Stimulated activated effector memory CD8-positive, alpha-beta T cell treated with anti-CD3 and anti-CD28 coated beads, Interleukin-12 subunit alpha, Interleukin-12 subunit beta, amount 100 ng/mL, for 72 hours (primary cell): ENCODE measurements at regions not wholly inside any gene's neighbourhood (a gene's known extent, or its start where the extent isn't known, plus 50 kb on each side); places are given as distances from the start of the nearest gene placed in this dataset.
A peak's percentile ranks its signal among the peaks of the same experiment; 100 is the strongest.
"Not testable (repeated sequence)": the region's sequence is repeated elsewhere in the genome, so short reads cannot be mapped to it uniquely, and the experiment has no call there.

Source experiments
- ATAC-seq: fragments of 150-1000 bp; cut with Tn5 transposase; 2 replicates; pipeline ENCODE4 v1.10.0; 2021
- DNase-seq, 2 donors: peaks; one replicate each; pipeline ENCODE4 v3.0.0; 2021 to 2022; ENCODE audit warnings: low spot score in 2 of 2
- H3K27ac Mint-ChIP-seq: one replicate; pipeline ENCODE4 v1.8.0; 2022; ENCODE audit warnings: mild to moderate bottlenecking, mixed read lengths
- H3K36me3 Mint-ChIP-seq: one replicate; pipeline ENCODE4 v1.8.0; 2022; ENCODE audit warnings: mild to moderate bottlenecking, mixed read lengths
- H3K4me1 Mint-ChIP-seq: one replicate; pipeline ENCODE4 v1.8.0; 2022; ENCODE audit warnings: mixed read lengths
- H3K4me3 Mint-ChIP-seq: one replicate; pipeline ENCODE4 v1.8.0; 2022; ENCODE audit warnings: mild to moderate bottlenecking, mixed read lengths
- H3K9me3 Mint-ChIP-seq: one replicate; pipeline ENCODE4 v1.8.0; 2022; ENCODE audit warnings: mixed read lengths

DNA sequence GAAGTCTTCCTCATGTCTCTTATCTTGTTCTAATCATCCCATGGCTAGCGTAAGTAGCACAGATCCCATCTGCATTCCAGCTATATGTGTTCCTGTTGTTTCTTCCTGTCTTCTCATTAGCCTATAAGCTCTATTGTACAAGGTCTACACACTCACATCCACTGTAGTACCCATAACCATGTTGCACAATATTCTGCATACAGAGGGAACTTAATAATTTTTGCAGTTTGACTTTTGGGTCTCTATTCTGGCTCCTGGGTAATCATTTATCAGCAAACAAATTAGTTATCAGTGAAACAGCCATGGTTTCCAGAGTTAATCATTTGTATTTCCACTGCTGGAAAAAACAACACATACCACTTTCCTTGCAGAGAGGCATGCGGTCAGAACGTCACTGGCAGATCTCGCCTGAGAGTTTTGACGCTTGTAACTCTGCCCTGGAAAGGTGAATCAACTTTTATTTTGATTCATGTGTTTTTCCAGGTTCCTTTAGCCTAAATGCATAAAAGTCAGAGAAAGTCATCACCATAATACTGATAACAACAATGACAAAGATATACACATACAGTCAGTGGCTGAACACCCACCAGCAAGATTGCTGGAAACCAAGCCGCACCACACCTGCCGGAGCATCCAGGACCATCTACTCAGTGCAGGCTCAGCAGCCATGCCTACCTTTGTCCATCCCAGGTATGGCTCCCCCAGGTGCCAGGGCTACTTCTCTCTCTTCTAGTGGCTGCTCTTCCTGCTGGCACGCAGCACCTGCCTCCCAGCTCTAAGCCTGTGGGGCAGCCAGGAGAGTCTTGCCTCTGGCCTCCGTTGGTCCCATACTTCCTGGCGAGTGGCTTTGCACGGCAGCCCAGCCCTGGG lies 158.2 kb downstream of the QRSL1 start:
- DNase-seq: no peak
- H3K4me3 Mint-ChIP-seq: no peak overlapping the region
- peak; percentile 29 for ATAC-seq

DNA sequence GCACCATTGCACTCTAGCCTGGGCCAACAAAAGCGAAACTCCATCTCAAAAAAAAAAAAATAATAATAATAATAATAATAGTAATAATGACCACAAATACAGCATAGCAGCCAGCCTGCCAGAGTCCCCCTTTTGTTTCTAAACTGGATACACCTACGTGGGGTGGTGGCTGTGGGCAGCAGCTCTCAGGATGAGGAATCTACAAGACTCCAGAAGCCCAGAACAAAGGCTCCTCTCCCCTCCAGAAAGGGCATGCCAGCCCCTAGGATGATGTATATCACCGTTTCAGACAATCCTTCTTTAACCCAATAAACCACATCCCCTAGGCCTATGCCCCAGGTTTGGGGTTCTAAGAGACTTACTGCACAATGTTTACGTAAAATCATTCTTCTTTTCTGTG lies 155.9 kb downstream of the QRSL1 start:
- DNase-seq (no peak), ATAC-seq (no peak)
- Mint-ChIP-seq H3K9me3 (peaks cover 3% of the 10 kb centered on the region), H3K36me3 (no peaks in the 10 kb centered on the region), H3K27ac (no peak overlapping the region), H3K4me1 (no peaks in the 10 kb centered on the region), H3K4me3 (no peak overlapping the region)

More for the DNA sequence above, 158.2 kb downstream of the QRSL1 start:
- H3K9me3 Mint-ChIP-seq: no peaks in the 10 kb centered on the region
- no peaks in the 10 kb centered on the region for H3K36me3 Mint-ChIP-seq
- no peaks in the 10 kb centered on the region for H3K4me1 Mint-ChIP-seq
- no peak overlapping the region for H3K27ac Mint-ChIP-seq

DNA sequence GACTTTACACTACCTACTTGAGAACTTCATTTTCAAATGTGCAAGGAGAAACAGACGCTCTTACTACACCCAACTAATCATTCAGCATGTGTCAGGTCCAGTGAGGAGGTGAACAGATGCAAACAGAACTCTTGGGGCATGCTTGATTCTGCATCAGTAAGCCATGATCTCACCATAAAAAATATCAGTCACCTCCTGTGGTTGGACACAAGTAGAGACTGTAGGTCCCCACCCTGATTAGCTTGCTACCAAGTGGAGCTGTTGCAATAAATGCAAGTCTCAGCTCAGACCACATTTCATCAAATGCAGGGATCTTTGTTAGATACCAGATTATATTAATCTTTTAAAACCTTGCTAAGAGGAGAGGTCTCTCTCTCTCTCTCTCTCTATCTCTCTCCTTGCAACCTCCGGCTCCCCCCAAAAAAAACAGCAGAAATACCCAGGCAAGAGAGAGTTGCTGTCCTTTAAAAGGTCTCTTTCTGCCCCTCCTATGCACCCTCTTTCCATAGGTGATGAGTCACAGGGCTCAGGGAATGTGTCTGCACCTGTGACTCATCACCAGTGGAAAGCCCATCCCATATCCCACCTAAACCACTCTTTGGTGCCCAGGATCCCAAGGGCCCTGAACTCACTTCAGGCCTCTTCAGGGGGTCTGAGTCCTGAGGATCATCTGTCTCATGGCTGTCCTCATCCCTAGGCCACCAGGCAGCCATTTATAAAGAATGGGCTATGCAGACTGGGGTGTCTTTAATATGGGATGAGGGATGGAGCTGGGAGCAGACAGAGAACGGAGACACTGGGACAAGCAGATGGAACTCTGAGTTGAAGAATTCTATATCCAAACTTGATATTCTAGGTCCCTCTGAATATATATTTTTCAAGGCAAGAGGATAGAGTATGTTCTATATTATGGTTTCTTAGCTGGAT lies 154.5 kb downstream of the QRSL1 start:
- no peak for DNase-seq
- H3K4me1 Mint-ChIP-seq: no peaks in the 10 kb centered on the region
- no peak for ATAC-seq
- no peak overlapping the region for H3K4me3 Mint-ChIP-seq
- H3K36me3 Mint-ChIP-seq: no peaks in the 10 kb centered on the region
- peaks cover 3% of the 10 kb centered on the region for H3K9me3 Mint-ChIP-seq
- no peak overlapping the region for H3K27ac Mint-ChIP-seq

DNA sequence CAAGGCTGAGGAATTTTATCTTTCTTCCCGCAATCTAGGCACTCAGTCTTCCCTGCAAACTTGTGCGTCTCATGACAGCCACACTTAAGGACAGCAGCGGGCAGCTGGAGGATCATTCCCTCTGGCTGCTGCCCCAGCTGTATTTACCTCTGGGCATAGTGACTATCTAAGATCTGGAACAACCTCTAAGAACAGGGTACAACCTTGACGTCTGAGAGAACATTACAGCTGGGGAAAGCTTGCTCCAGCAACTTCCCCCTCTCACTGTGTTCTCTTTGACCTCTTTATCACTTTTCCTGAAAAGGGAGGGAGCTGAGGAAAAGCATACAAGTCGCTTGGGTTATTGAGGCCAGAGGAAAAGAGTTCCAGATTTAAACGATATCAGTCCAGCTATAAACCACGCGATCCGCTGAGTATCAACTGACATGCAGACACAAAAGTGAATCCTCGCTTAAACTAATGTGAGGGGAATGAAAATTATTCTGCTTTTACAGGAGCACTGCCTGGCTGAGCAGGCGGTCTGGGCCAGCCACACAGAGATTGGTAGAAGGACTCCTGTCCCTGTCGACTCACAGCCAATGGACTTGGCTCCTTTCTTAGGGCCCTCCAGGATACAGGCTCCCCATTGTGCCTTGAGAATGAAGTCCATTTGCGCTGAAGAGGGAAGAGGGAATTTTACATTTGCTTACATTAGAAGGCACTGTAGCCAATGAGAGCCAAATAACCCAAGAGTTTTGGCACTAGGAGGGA lies 153.3 kb downstream of the QRSL1 start:
- Mint-ChIP-seq H3K27ac (no peak overlapping the region), H3K9me3 (peaks cover 3% of the 10 kb centered on the region), H3K36me3 (no peaks in the 10 kb centered on the region), H3K4me1 (no peaks in the 10 kb centered on the region), H3K4me3 (no peak overlapping the region)
- DNase-seq (no peak), ATAC-seq (no peak)

DNA sequence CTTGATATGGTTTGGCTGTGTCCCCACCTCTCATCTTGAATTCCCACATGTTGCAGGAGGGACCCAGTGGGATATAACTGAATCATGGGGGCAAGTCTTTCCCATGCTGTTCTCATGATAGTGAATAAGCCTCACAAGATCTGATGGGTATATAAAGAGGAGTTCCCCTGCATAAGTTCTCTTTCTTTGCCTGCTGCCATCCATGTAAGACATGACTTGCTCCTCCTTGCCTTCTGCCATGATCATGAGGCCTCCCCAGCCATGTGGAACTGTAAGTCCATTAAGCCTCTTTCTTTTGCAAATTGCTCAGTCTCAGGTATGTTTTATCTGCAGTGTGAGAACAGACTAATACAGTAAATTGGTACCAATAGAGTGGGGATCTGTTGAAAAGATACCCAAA lies 150.2 kb downstream of the QRSL1 start:
- not testable (repeated sequence) for H3K36me3 Mint-ChIP-seq, H3K9me3 Mint-ChIP-seq, ATAC-seq, H3K4me1 Mint-ChIP-seq, H3K4me3 Mint-ChIP-seq, DNase-seq, H3K27ac Mint-ChIP-seq

DNA sequence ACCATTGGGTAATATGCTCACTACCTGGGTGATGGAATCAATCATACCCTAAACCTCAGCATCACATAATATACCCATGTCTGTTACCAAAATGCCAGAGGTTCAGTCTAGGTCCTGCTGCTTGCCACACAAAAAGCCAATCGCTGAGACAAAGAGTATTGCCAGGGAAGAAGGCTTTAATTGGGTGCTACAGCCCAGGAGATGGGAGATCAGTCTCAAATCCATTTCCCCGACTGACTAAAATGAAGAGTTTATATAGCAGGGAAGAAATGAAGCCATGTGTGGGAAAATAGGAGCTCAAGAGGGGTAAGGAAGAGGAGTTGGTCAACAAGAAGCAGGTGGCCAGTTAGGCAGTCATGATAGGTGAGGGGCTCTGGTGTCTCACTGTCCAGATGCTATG lies 149.6 kb downstream of the QRSL1 start:
- Mint-ChIP-seq H3K9me3 (peaks cover 3% of the 10 kb centered on the region), H3K36me3 (no peaks in the 10 kb centered on the region), H3K4me1 (no peaks in the 10 kb centered on the region), H3K27ac (no peak overlapping the region), H3K4me3 (no peak overlapping the region)
- DNase-seq (no peak), ATAC-seq (no peak)

DNA sequence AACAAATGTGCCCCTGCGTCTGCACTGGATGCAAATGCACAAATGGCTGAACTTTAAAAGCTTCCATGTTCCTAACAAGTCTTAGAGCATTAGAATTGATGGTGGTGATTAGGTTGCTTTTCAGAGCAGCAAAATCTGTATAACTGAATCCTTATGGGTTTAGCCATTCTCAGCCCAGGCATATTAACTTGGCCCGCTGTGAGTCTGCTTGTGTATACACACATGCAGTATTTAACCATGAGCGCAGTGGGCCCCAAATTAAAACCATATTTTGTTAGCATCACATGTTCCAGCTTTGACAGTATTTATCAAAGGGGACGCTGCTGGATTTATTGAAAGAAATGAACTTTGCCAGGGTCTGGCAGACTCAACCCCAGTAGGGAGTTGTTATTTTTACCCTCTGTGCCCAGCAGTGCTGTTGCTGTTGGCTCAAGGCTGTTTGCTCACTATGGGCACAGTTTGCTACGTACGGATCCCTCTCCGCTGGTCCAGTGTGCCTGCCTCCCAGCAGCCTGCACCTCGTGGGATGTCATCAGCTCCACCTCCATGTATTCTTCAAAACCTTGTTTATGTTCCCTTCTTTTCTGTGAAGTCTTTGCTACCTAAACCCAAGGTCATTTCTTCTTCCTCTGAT lies 144.7 kb downstream of the QRSL1 start:
- no peak overlapping the region for H3K27ac Mint-ChIP-seq
- H3K9me3 Mint-ChIP-seq: no peaks in the 10 kb centered on the region

DNA sequence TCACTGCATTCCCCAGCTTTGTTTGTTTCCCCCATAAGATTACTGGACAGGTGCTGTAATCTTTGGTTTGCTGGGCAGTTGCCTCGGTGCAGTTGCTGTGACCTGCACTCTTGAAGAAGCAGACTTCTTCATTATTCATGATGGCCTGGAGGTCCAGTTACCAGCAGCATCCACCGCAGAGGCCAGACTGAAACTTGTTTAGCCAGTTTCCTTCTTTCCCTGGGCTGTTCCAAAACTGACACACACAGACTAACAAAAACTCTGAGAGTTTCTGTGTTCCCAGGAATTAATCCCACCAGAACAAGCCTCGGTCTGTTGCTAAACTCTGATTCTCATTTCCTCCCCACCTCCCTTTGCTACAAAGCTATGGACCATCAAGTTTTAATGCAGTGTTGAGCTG lies 144.1 kb downstream of the QRSL1 start:
- no peak for DNase-seq
- H3K36me3 Mint-ChIP-seq: no peaks in the 10 kb centered on the region
- no peak overlapping the region for H3K27ac Mint-ChIP-seq
- no peaks in the 10 kb centered on the region for H3K4me1 Mint-ChIP-seq
- ATAC-seq: no peak
- H3K4me3 Mint-ChIP-seq: no peak overlapping the region
- no peaks in the 10 kb centered on the region for H3K9me3 Mint-ChIP-seq

More for the DNA sequence above, 144.7 kb downstream of the QRSL1 start:
- H3K4me3 Mint-ChIP-seq: no peak overlapping the region
- ATAC-seq (no peak), DNase-seq (no peak)
- no peaks in the 10 kb centered on the region for H3K4me1 Mint-ChIP-seq
- H3K36me3 Mint-ChIP-seq: no peaks in the 10 kb centered on the region

DNA sequence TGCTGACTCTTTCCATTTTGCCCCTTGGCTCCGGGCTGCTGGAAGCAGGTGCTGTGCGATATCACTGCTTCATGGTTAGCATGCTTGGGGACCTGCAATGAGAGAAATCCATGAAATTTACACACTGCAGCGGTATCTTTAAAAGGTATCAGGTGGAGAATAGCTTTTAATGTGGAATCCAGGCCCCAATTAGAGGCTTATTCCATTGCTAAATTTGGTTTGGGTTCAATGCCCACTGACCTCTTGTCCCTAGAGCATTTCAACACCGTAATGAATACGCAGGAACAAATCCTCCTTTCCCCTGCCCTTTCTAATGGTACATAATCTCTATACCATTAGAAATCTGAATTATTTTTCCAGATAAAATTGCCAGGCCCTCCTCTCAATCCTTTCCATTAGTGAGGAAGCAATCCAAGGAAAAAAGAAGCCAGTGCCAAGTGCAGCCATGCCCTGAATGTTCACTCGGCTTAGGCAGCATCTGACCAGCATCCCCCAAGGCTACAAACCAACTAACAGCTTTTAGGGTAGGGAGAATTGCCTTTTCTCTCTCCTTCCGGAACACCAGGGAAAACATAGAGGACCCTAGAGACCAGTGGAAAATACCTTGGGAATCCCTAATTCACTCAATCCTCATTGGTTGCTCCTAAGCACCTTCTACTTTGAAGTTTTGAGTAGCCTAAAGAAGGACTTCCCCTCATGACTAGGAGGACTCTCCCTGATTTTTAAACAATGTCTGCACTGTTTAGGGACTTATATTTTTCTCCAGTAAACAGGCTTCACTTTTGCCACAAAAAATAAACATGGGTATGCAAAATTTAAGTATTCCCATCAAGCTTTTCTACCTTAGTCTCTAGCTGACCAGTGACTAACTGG lies 143.1 kb downstream of the QRSL1 start:
- Mint-ChIP-seq H3K36me3 (no peaks in the 10 kb centered on the region), H3K4me3 (no peak overlapping the region), H3K27ac (no peak overlapping the region), H3K4me1 (no peaks in the 10 kb centered on the region), H3K9me3 (no peaks in the 10 kb centered on the region)
- ATAC-seq (no peak), DNase-seq (no peak)

DNA sequence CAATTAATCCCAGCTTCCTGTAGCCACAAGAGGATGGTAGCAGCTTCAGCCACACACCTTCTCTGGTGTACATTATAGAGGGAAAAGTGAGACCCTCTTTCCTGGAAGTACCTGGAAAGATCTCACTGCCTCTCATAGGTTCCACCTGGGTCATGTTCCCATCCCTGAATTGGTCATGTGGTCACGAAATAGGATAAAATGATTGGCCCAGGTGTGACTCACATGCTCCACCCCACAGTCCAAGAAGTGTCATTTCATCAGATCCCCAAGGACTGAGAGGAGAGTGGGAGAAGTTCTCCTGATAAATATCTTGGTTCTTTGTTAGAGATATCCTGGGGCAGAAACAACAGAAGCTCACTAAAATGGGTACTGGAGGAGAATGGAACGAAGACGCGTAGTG lies 142.4 kb downstream of the QRSL1 start:
- DNase-seq (no peak), ATAC-seq (no peak)
- no peaks in the 10 kb centered on the region for H3K4me1 Mint-ChIP-seq
- no peaks in the 10 kb centered on the region for H3K9me3 Mint-ChIP-seq
- H3K36me3 Mint-ChIP-seq: no peaks in the 10 kb centered on the region
- H3K27ac Mint-ChIP-seq: no peak overlapping the region
- no peak overlapping the region for H3K4me3 Mint-ChIP-seq

DNA sequence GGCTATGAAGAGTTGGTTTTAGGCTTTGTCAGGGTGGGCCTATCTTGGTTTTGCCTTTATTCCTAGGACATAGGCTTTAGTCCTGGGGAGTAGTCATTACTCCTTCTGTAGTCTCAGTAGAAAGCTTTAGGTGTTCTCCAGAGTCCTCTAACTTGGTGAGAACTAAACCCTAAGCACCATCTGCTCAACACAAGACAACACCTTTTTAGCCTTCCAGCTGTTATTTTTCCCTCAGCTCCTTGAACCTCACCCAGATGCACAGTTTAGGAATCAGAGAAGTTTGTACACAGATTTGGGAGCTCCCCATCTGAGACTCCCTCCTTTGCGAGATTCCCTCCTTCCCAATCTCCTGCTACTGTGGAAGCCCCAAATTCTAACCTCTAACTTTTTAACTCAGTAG lies 141.3 kb downstream of the QRSL1 start:
- Mint-ChIP-seq H3K4me3 (no peak overlapping the region), H3K36me3 (no peaks in the 10 kb centered on the region)

DNA sequence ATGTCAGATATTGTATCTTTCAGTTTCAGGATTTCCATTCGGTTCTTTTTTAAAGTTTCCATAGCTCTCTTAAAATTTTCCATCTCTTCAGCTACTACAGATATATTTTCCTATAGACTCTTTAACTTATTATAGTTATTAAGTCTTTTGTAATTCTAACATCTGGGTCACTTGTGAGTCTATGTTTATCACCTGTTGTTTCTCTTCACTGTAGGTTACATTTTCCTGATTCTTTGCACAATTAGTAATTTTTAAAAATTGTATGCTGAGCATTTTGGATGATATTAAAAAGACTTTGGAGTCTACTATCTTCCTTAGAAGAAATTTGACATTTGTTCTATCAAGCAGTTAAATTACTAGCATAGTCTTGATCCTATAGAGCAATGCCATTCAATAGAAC lies 140.7 kb downstream of the QRSL1 start:
- no peak for ATAC-seq
- Mint-ChIP-seq H3K36me3 (no peaks in the 10 kb centered on the region), H3K27ac (no peak overlapping the region), H3K4me3 (no peak overlapping the region), H3K9me3 (no peaks in the 10 kb centered on the region), H3K4me1 (no peaks in the 10 kb centered on the region)
- DNase-seq: no peak

More for the DNA sequence above, 141.3 kb downstream of the QRSL1 start:
- Mint-ChIP-seq H3K27ac (no peak overlapping the region), H3K4me1 (no peaks in the 10 kb centered on the region), H3K9me3 (no peaks in the 10 kb centered on the region)
- no peak for DNase-seq
- no peak for ATAC-seq

DNA sequence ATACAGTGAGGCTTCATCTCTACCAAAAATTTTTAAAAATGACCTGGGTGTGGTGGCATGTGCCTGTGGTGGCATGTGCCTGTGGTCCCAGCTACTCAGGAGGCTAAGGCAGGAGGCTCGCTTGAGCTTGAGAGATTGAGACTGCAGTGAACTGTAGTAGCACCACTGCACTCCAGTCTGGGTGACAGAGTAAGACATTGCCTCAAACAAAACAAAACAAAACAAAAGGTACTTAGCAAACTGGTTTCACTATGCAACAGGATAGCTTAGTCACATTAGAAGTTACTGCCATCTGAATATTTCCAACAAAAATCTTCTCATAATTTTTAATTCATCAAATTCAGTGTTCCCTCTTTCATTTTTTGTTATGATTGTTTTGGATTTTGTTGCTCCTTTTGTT lies 137.9 kb downstream of the QRSL1 start:
- H3K4me1 Mint-ChIP-seq: no peaks in the 10 kb centered on the region
- H3K27ac Mint-ChIP-seq: no peak overlapping the region
- peaks cover 3% of the 10 kb centered on the region for H3K9me3 Mint-ChIP-seq
- no peak overlapping the region for H3K4me3 Mint-ChIP-seq
- no peaks in the 10 kb centered on the region for H3K36me3 Mint-ChIP-seq
- no peak for DNase-seq
- ATAC-seq: no peak

DNA sequence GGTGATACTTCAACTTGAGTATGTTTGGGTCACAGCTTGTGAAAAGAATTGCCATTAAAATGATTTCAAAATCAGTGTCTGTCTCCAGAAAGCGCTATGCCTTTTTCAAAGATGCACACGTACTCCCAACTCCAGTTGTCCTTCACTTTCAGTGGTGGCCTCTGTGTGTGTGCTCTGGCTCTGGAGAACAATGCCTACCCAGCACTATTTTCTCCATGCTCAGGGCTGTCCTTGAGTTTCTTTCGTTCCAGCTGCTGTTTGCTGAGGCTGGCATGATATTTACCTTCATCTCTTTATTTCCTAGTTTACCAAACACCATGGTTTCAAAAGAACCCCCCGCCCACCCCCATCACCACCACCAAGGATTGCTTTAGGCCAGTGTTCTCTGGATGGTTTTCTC lies 136.8 kb downstream of the QRSL1 start:
- H3K27ac Mint-ChIP-seq: no peak overlapping the region
- H3K36me3 Mint-ChIP-seq: no peaks in the 10 kb centered on the region
- no peak overlapping the region for H3K4me3 Mint-ChIP-seq
- ATAC-seq (no peak), DNase-seq (no peak)
- no peaks in the 10 kb centered on the region for H3K4me1 Mint-ChIP-seq
- H3K9me3 Mint-ChIP-seq: peaks cover 3% of the 10 kb centered on the region
